Ectodermal cell (in vitro differentiated cells): ENCODE measurements at regions not wholly inside any gene's neighbourhood (a gene's known extent, or its start where the extent isn't known, plus 50 kb on each side); places are given as distances from the start of the nearest gene placed in this dataset.

Source experiments
- H3K27ac ChIP-seq: 2 replicates; pipeline ENCODE4 v1.7.0; 2013; ENCODE audit warnings: mild to moderate bottlenecking, low read depth, low read length; ENCODE audit not compliant: insufficient read depth, poor library complexity, severe bottlenecking
- H3K27me3 ChIP-seq: 2 replicates; pipeline ENCODE4 v1.7.0; 2013; ENCODE audit warnings: mild to moderate bottlenecking, low read length; ENCODE audit not compliant: insufficient read depth, control insufficient read depth, poor library complexity, severe bottlenecking
- H3K36me3 ChIP-seq: one replicate; pipeline ENCODE4 v1.7.0; 2013; ENCODE audit warnings: low read length; ENCODE audit not compliant: control insufficient read depth, insufficient read depth
- H3K4me1 ChIP-seq: one replicate; pipeline ENCODE4 v1.7.0; 2013; ENCODE audit warnings: low read length; ENCODE audit not compliant: control insufficient read depth, insufficient read depth
- H3K4me3 ChIP-seq: 2 replicates; pipeline ENCODE4 v1.7.0; 2013; ENCODE audit warnings: low read depth, low read length, control low read depth; ENCODE audit not compliant: insufficient read depth
- H3K9me3 ChIP-seq: 2 replicates; pipeline ENCODE4 v1.7.0; 2013; ENCODE audit warnings: mild to moderate bottlenecking, low read length, moderate library complexity; ENCODE audit not compliant: control insufficient read depth
- WGBS, 2 experiments: methylation state at CpG; one replicate each; pipeline ENCODE4 v1.1.7; 2013; ENCODE audit warnings: missing lambda C conversion rate in 2 of 2; 5-methylcytosine and 5-hydroxymethylcytosine counted together

- no peaks in the 10 kb centered on the region for H3K4me1 ChIP-seq
- H3K9me3 ChIP-seq, result no peaks in the 10 kb centered on the region
- no peaks in the 10 kb centered on the region for H3K36me3 ChIP-seq
- no peaks in the 10 kb centered on the region for H3K27me3 ChIP-seq
- H3K27ac ChIP-seq, result no peak overlapping the region
- WGBS, 2 experiments, result 80 to 86% methylated on average over 1 of the region's 1 CpG
- no peak overlapping the region for H3K4me3 ChIP-seq
These were observed 638.2 kb downstream of the IGSF11 start for GRCh38 chr3:118396491-118396890.

GRCh38 chr3:118400086-118400485 is 634.6 kb downstream of the IGSF11 start:
- no peaks in the 10 kb centered on the region for H3K27me3 ChIP-seq
- no peak overlapping the region for H3K4me3 ChIP-seq
- H3K36me3 ChIP-seq, result no peaks in the 10 kb centered on the region
- no peak overlapping the region for H3K27ac ChIP-seq
- no peaks in the 10 kb centered on the region for H3K9me3 ChIP-seq
- no peaks in the 10 kb centered on the region for H3K4me1 ChIP-seq
- WGBS, 2 experiments, result 90 to 96% methylated on average over 1 to 2 of the region's 2 CpGs

DNA sequence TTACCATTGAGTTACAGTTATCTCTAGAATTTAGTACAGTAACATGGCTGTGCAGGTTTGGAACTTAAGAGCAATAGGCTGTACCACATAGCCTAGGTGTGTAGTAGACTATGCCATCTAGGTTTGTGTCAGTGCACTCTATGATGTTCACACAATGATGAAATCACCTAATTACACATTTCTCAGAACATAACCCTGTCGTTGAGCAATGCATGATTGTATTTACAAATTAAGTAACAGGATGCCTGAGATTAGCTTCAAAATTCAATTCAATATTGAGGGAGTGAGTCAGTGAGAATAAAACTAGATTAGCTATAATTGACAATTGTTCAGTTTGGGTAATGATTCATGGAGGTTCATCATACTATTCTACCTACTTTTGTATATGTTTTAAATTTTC is 633.8 kb downstream of the IGSF11 start:
- Histone ChIP-seq H3K27me3 (no peaks in the 10 kb centered on the region), H3K4me3 (no peak overlapping the region), H3K27ac (no peak overlapping the region), H3K9me3 (no peaks in the 10 kb centered on the region), H3K4me1 (no peaks in the 10 kb centered on the region), H3K36me3 (no peaks in the 10 kb centered on the region)
- WGBS, 2 experiments, result 91% methylated on average over 1 of the region's 1 CpG; no CpG with 5 or more reads in 1 of the 2 experiments

DNA sequence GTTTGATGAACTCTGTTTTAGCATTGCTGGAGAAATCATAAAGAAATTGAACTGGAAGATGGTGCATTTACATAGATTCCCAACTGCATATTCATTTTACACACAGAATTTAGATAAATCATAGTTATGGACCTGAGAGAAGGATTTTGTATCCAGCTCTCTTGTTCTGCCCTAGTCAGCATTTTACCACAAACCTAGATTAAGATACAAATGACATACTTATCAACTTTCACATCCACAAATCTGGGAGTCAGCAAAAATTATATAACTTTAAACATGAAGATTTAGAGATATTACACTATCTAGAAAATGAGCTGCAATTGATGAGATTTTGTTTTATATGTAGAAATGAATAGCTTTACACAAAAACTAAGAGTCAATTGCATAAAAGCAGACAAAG is 632.8 kb downstream of the IGSF11 start:
- Histone ChIP-seq H3K4me3 (no peak overlapping the region), H3K27me3 (no peaks in the 10 kb centered on the region), H3K27ac (no peak overlapping the region), H3K4me1 (no peaks in the 10 kb centered on the region), H3K9me3 (no peaks in the 10 kb centered on the region), H3K36me3 (no peaks in the 10 kb centered on the region)

DNA sequence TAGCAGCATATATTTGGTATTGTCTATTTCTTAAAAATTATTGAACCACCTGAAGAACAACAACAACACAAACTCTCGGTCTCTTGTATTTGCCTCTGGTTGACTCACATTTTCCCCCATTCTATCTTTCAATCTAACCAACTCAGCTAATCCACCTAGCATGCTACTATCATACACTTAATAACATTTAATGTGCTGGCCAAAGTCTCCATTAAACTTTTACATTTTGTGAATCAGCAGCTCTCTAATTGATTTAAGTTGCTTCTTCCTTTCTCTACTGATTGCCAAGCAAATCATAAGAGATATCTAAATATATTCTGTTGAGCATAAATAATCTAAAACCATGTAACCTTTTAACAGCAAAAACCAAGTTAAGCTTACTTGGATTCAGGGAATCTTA is 631.7 kb downstream of the IGSF11 start:
- no peak overlapping the region for H3K27ac ChIP-seq
- no peaks in the 10 kb centered on the region for H3K27me3 ChIP-seq
- H3K9me3 ChIP-seq, result no peaks in the 10 kb centered on the region
- H3K36me3 ChIP-seq, result no peaks in the 10 kb centered on the region
- 93 to 96% methylated on average over 1 of the region's 1 CpG for WGBS, 2 experiments
- H3K4me3 ChIP-seq, result no peak overlapping the region
- no peaks in the 10 kb centered on the region for H3K4me1 ChIP-seq

DNA sequence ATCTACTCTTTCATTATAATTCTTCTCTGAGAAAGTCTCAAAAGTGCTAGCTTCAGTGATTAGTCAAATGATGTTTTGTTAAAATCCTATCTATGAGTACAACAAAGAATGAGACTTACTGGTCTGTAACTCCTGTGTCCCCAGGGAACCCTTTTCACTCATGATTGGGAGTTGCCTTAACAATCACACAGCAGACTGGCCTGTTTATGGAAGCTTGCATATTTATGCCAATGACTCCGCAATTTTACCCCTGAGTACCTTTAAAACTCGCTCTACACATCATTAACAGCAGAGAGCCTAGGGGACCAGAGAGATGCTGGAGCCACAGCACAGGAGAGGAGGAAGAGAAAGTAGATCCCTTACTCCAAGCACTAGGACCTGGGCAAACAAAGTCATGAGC is 628.1 kb downstream of the IGSF11 start:
- Histone ChIP-seq H3K9me3 (no peaks in the 10 kb centered on the region), H3K27ac (no peak overlapping the region), H3K36me3 (no peaks in the 10 kb centered on the region), H3K27me3 (no peaks in the 10 kb centered on the region), H3K4me3 (no peak overlapping the region), H3K4me1 (no peaks in the 10 kb centered on the region)
- WGBS, 2 experiments, result 87 to 94% methylated on average over 2 of the region's 2 CpGs

DNA sequence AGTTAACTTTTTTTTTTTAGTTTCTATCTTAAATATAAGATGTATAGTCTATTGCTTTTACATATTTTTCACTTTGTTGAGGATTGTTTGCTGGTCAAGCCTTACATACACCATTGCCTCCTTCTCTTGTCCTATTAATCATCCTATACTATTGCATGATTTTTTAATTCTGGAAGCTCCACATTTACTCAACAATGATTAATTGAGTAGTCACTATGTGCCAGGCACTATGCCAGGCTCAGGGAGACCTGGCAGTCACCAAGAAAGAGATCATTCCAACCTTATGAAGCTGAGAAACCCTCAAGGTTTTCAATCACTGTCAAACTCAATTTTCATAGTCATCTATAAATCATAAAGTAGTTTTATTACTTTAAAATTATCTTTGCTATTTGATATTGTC is 626.2 kb downstream of the IGSF11 start:
- Histone ChIP-seq H3K36me3 (no peaks in the 10 kb centered on the region), H3K27me3 (no peaks in the 10 kb centered on the region)

DNA sequence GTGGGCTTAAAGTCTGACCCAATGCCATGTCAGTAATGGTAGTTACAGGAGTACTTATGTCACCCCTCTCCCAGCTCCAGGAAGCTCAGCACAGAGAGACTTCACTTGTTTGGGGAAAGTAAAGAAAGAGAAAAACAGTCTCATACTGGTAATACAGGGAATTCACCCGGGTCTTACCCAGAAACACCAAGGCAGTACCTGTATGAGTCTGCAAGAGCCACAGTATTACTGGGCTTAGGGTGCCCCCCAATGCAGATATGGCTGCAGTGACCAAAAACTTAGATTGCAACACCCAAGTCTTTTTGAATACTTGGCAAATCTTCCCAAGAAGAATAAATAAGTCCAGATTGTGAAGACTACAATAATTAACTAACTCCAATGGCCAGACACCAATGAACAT is 622.1 kb downstream of the IGSF11 start:
- 93 to 95% methylated on average over 1 of the region's 1 CpG for WGBS, 2 experiments
- H3K36me3 ChIP-seq, result no peaks in the 10 kb centered on the region
- no peaks in the 10 kb centered on the region for H3K27me3 ChIP-seq
- no peak overlapping the region for H3K4me3 ChIP-seq
- H3K9me3 ChIP-seq, result no peaks in the 10 kb centered on the region
- H3K27ac ChIP-seq, result no peak overlapping the region
- H3K4me1 ChIP-seq, result no peaks in the 10 kb centered on the region

More for the DNA sequence above, 626.2 kb downstream of the IGSF11 start:
- Histone ChIP-seq H3K27ac (no peak overlapping the region), H3K4me3 (no peak overlapping the region), H3K4me1 (no peaks in the 10 kb centered on the region), H3K9me3 (no peaks in the 10 kb centered on the region)

GRCh38 chr3:118425272-118425837 is 609.3 kb downstream of the IGSF11 start:
- H3K4me3 ChIP-seq, result no peak overlapping the region

GRCh38 chr3:118433825-118434224 is 600.8 kb downstream of the IGSF11 start:
- Histone ChIP-seq H3K36me3 (no peaks in the 10 kb centered on the region), H3K9me3 (no peaks in the 10 kb centered on the region), H3K4me3 (no peak overlapping the region), H3K4me1 (no peaks in the 10 kb centered on the region), H3K27ac (no peak overlapping the region), H3K27me3 (no peaks in the 10 kb centered on the region)
- 87 to 100% methylated on average over 2 of the region's 2 CpGs for WGBS, 2 experiments

More at GRCh38 chr3:118425272-118425837, 609.3 kb downstream of the IGSF11 start:
- no peaks in the 10 kb centered on the region for H3K4me1 ChIP-seq
- 45 to 68% methylated on average over 2 to 4 of the region's 4 CpGs for WGBS, 2 experiments
- H3K27ac ChIP-seq, result no peak overlapping the region
- H3K36me3 ChIP-seq, result no peaks in the 10 kb centered on the region
- H3K9me3 ChIP-seq, result no peaks in the 10 kb centered on the region
- no peaks in the 10 kb centered on the region for H3K27me3 ChIP-seq

DNA sequence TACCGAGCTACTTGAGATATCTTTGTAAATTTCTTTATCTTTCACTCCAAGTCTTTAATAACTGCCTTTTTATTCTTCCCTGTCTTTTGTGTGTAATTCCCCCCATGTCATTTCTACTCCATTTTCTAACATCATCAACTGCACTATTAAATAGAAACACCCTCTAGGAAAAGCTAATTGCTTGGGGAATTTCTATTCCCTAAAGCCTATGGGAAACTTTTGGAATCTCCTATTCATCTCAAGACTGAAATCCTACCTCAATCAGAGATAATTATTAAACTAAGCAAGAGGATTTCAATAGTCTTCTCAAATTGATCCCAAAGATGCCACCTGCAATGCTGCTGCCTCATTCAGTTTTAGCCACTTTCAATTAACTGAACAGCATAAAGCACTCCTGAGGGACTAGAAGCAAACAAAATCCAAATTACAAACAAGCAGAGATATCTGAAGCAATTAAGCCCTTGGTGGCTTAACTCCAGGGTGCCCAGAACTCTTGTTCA is 598.7 kb downstream of the IGSF11 start:
- Histone ChIP-seq H3K36me3 (no peaks in the 10 kb centered on the region), H3K9me3 (no peaks in the 10 kb centered on the region), H3K4me1 (no peaks in the 10 kb centered on the region), H3K4me3 (no peak overlapping the region), H3K27ac (no peak overlapping the region), H3K27me3 (no peaks in the 10 kb centered on the region)
- WGBS, 2 experiments, result 100% methylated on average over 1 of the region's 1 CpG
